ENCODE measurements at regions not wholly inside any gene's neighbourhood (a gene's known extent, or its start where the extent isn't known, plus 50 kb on each side); places are given as distances from the start of the nearest gene placed in this dataset.
"Not testable (repeated sequence)": the region's sequence is repeated elsewhere in the genome, so short reads cannot be mapped to it uniquely, and the experiment has no call there.

DNA sequence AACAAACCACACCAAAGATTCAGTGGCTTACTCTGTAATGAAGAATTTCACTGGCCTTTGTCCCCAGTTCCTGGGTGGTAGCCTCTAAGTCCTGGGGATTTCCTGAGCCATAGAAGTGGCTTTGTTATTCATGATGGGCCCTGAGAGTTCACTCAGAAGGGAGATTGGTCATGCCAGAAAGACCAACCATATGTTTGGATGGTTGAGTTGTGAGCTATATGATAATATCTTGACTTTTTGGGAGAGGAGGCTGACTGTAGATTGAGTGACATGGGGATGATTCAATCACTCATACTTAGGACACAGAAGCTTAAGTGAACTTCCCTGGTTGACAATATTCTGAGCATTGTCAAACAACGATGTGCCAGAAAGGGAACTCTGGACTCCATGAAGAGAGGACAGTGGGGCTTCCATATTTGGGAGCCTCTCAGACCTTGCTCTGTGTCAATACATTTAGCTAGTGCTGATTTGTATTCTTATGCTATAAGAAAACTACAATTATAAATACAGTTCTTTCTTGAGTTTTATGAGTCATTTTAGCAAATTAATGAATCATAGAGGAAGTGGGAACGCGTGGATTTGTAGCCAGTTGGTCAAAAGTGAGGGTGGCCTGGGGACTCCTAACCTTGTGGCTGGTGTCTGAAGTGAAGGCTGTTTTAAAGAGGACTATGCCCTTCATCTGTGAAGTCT lies 392.0 kb downstream of the GBA3 start:
- peak; percentile 32 for DNase-seq (ENCODE audit: low read depth)

GRCh38 chr4:23083391-23083790 lies 390.7 kb downstream of the GBA3 start:
- DNase-seq (ENCODE audit: low read depth), result no peak

DNA sequence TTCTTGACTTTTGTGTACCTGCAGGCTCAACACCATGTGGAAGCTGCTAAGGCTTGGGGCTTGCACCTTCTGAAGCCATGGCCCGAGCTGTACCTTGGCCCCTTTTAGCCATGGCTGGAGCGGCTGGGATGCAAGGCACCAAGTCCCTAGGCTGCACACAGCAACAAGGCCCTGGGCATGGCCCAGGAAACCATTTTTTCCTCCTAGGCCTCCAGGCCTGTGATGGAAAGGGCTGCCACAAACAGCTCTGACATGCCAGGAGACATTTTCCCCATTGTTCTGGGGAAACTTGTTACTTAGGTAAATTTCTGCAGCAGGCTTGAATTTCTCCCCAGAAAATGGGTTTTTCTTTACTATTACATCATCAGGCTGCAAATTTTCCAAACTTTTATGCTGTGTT lies 387.4 kb downstream of the GBA3 start:
- not testable (repeated sequence) for DNase-seq (ENCODE audit: low read depth)

GRCh38 chr4:23070848-23071570 lies 378.3 kb downstream of the GBA3 start:
- DNase-seq (ENCODE audit: low read depth), result no peak

GRCh38 chr4:23068756-23069155 lies 376.0 kb downstream of the GBA3 start:
- DNase-seq (ENCODE audit: low read depth), result no peak

- DNase-seq (ENCODE audit: low read depth), result no peak
Measured at GRCh38 chr4:23068287-23068686, 375.6 kb downstream of the GBA3 start.

GRCh38 chr4:23062188-23062587 lies 369.5 kb downstream of the GBA3 start:
- no peak for DNase-seq (ENCODE audit: low read depth)

DNA sequence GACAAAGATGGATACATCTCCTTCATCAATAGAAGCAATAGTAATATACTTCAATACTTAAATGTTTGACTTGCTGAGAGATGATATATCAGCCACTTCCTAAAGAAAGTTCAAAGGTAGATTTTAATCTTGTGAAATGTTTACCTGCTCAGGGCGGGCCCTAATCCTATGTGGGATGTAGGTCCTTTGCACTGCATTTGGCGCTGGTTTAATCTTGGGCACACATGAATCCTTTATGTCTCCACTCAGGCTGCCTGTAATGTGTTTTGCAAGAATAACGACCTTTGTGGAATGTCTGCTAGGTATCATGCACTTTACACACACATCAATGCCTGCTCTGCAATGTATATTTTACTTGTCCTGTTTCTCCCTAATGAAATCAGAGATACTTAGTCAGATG lies 368.7 kb downstream of the GBA3 start:
- no peak for DNase-seq (ENCODE audit: low read depth)

GRCh38 chr4:23060776-23061175 lies 368.0 kb downstream of the GBA3 start:
- no peak for DNase-seq (ENCODE audit: low read depth)

DNA sequence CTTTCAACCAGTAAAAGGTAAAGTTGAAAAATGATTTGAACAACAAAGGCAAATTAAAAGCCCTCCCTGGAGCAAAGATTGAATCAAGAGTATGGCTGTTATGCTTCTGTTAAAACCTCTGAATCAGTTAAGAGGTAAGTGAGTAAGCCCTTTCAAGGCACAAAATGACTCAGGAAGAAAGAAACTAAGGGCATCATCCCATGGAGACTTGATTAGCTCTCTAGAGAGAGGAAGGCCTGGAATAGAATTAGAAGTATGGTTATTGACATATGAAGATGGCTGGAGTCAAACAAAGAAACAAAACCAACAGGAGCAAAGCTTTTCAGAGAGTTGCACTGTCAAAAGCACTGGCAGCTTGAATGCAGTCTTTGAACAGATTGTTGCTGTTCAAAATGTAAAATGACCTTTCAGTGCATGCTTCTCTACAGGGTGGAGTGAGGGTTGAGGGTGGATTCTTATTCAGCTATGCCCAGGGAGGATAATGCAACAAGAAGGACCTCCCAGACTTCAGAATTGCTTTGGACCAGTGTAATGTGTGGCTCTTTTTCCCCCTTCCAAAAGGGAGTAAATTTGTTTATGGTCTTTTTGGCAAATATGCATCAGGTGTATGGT lies 365.5 kb downstream of the GBA3 start:
- DNase-seq (ENCODE audit: low read depth), result no peak

DNA sequence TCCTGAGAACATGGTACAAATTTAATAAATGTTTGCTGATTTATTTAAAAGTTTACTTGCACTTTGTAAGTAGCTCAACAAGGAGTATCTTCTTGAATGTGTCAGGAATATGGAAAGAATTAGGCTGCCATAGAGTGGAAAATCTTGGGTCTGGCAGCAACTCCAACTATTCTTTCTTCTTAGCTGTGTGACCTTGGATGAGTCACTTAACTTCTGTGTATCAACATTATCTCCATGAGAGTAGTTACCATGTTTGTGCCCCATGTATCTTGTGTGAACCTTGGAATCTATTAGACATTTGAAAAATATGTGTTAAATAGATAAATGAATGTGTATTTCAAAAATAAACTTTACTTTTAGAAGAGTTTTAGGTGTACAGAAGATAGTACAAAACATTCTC lies 348.8 kb downstream of the GBA3 start:
- no peak for DNase-seq (ENCODE audit: low read depth)

- DNase-seq (ENCODE audit: low read depth), result no peak
Measured at GRCh38 chr4:23040539-23040938, 347.8 kb downstream of the GBA3 start.

GRCh38 chr4:23039818-23040217 lies 347.1 kb downstream of the GBA3 start:
- DNase-seq (ENCODE audit: low read depth), result no peak

- DNase-seq (ENCODE audit: low read depth), result no peak
Measured at GRCh38 chr4:23038626-23039491, 346.1 kb downstream of the GBA3 start.

DNA sequence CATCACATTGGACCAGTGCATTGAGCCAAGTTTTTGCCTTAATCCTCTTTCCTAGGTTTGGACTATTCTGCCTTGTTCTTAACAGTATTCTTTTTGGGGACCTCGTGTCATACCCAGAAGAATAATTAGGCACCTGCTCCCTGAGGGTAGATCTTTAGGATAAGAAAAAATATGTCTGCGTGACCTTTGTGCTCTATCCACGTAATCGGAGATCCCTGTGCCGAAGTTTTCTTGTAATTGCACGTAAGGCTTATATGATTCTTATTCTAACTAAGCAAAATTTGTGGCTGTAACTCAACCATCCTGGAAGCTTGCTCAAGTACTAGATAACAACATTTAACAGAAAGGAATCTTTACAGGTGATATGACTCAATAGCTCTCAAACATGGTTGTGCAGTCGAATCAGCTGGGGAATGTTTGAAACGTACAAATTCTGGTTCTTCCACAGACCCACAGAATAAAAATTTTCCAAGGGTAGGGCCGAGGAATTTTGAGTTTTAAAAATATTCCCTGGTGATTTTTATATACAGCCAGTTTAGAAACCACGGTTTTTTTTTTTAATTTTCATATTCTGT lies 344.3 kb downstream of the GBA3 start:
- DNase-seq (ENCODE audit: low read depth), result no peak

DNA sequence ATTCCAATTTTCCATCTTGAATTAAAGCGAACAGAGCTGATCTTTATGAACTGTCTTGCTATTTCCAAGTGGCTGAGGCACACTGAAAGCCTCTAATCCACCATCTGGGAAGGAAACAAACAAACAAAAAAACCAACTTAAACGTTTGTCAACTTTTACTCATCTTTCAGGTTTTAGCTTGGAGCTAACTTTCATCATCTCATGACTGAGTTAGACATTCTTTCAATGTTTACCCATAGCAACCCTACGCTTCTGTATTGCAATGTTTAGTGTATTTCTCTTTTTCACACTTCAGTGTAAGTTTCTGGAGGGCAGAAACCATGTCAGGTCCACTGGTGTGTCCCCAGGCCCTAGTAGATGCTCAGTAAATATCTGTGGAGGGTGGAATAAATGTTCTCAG lies 343.8 kb downstream of the GBA3 start:
- no peak for DNase-seq (ENCODE audit: low read depth)

DNA sequence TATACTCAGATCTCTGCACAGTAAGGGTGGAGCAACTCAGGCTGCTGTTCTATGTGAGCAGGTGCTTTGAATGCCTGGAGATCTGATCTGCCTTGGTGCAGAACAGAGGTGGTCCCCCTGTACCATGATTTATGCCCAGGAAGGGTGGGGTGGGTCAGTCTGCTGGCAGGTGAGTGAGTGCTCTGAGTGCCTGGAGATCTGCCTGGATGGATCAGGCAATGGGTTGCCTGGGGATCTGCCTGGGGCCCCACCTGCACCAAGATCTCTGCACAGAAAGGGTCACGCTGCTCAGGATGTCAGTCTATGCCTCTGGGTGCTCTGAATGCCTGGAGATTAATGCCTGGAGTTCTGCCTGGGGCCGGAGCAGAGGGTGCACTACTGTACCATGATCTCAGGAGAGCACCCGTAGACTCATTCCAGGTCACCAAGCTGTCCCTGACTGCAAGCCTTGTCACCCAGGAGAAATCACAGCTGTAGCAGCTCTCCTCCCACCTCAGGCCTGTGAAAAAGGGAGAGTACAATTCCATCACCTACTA lies 342.9 kb downstream of the GBA3 start:
- no peak for DNase-seq (ENCODE audit: low read depth)

- no peak for DNase-seq (ENCODE audit: low read depth)
Measured at GRCh38 chr4:23034731-23035130, 342.0 kb downstream of the GBA3 start.

GRCh38 chr4:23033796-23034195 lies 341.1 kb downstream of the GBA3 start:
- no peak for DNase-seq (ENCODE audit: low read depth)

DNA sequence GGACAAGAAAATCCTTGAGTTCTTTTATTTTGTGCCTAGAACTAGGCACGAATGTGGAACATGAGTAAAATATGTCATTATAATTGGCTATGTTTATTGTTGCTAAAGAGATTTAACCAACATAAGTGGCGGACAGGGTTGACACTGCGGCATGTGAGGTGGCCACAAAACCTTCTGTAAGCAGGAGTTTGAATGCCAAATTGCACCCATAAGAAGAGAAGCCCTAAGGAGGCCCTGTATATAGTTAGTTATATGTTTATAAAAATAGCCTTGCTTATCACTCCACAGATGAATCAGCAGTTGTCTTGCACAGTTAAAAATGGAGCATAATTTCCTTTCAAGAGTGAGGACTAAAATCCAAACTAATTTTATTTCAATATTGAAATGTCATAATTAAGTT lies 336.1 kb downstream of the GBA3 start:
- no peak for DNase-seq (ENCODE audit: low read depth)

DNA sequence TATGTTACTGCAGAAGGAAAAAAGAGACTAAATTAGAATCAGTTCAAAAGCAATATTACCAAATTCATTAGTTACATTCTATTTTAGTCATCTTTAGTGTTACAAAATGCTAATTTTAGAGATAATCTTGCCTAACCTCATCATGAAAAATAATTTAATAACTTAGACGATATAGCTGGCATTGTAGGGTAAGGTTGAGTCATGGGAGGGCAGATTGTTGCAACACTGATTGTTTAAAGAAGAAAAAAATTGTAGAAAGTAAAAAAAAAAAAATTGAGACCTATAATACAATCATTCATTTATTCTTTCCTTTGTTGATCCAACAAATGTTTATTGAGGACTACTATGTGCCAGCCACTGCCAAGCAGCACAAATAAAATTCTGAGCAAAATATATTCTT lies 330.9 kb downstream of the GBA3 start:
- DNase-seq (ENCODE audit: low read depth), result no peak

- DNase-seq (ENCODE audit: low read depth), result no peak
Measured at GRCh38 chr4:23023121-23023520, 330.4 kb downstream of the GBA3 start.

Measured in HS-5 (cell line).